ENCODE measurements at regions not wholly inside any gene's neighbourhood (a gene's known extent, or its start where the extent isn't known, plus 50 kb on each side); places are given as distances from the start of the nearest gene placed in this dataset.

GRCh38 chrX:10893976-10894375, 217.2 kb upstream of the HCCS start:
- Histone ChIP-seq H3F3A (ENCODE audit: low read depth) (no peaks in the 10 kb centered on the region), H3K27me3 (ENCODE audit: insufficient read depth, low read length, poor library complexity, severe bottlenecking) (no peaks in the 10 kb centered on the region), H2AFZ (ENCODE audit: low read length) (no peak overlapping the region), H3K9me3 (ENCODE audit: insufficient read depth, low read depth, low read length) (no peaks in the 10 kb centered on the region), H3K9ac (ENCODE audit: low read depth, low read length, poor library complexity, severe bottlenecking) (no peak overlapping the region), H3K4me3 (ENCODE audit: low read length, poor library complexity, severe bottlenecking) (no peak overlapping the region), H3K4me1 (ENCODE audit: insufficient read depth, low read length, poor library complexity, severe bottlenecking) (no peaks in the 10 kb centered on the region), H3K79me2 (ENCODE audit: insufficient read depth, low read length) (no peaks in the 10 kb centered on the region), H3K36me3 (ENCODE audit: insufficient read depth, low read length) (no peaks in the 10 kb centered on the region), H3K4me2 (ENCODE audit: low read depth, low read length, poor library complexity, severe bottlenecking) (no peak overlapping the region), H4K20me1 (ENCODE audit: insufficient read depth, low read length, poor library complexity, severe bottlenecking) (no peaks in the 10 kb centered on the region), H3K9me2 (replicated peaks; ENCODE audit: low read depth, low read length) (no peaks in the 10 kb centered on the region)
- no peak for TF ChIP-seq CTCF (conservative IDR thresholded peaks at IDR 0.05; ENCODE audit: low read length)
- no peak for TF ChIP-seq EZH2phosphoT487 (IDR thresholded peaks at IDR 0.05; ENCODE audit: borderline replicate concordance)

GRCh38 chrX:10897768-10898167, 213.4 kb upstream of the HCCS start:
- no peaks in the 10 kb centered on the region for H3K9me3 ChIP-seq (ENCODE audit: insufficient read depth, low read depth, low read length)
- H3K9me2 ChIP-seq (replicated peaks; ENCODE audit: low read depth, low read length): no peaks in the 10 kb centered on the region
- no peaks in the 10 kb centered on the region for H4K20me1 ChIP-seq (ENCODE audit: insufficient read depth, low read length, poor library complexity, severe bottlenecking)
- H3K36me3 ChIP-seq (ENCODE audit: insufficient read depth, low read length): no peaks in the 10 kb centered on the region
- no peak overlapping the region for H3K9ac ChIP-seq (ENCODE audit: low read depth, low read length, poor library complexity, severe bottlenecking)
- no peaks in the 10 kb centered on the region for H3K79me2 ChIP-seq (ENCODE audit: insufficient read depth, low read length)
- no peaks in the 10 kb centered on the region for H3F3A ChIP-seq (ENCODE audit: low read depth)
- H2AFZ ChIP-seq (ENCODE audit: low read length): no peak overlapping the region
- no peak overlapping the region for H3K4me3 ChIP-seq (ENCODE audit: low read length, poor library complexity, severe bottlenecking)
- no peaks in the 10 kb centered on the region for H3K27me3 ChIP-seq (ENCODE audit: insufficient read depth, low read length, poor library complexity, severe bottlenecking)
- TF ChIP-seq CTCF (conservative IDR thresholded peaks at IDR 0.05; ENCODE audit: low read length) (no peak), EZH2phosphoT487 (IDR thresholded peaks at IDR 0.05; ENCODE audit: borderline replicate concordance) (no peak)
- no peaks in the 10 kb centered on the region for H3K4me1 ChIP-seq (ENCODE audit: insufficient read depth, low read length, poor library complexity, severe bottlenecking)
- H3K4me2 ChIP-seq (ENCODE audit: low read depth, low read length, poor library complexity, severe bottlenecking): no peak overlapping the region

GRCh38 chrX:10900585-10901289, 210.4 kb upstream of the HCCS start:
- H3K79me2 ChIP-seq (ENCODE audit: insufficient read depth, low read length): no peaks in the 10 kb centered on the region

More at GRCh38 chrX:10900585-10901289, 210.4 kb upstream of the HCCS start:
- H3K27me3 ChIP-seq (ENCODE audit: insufficient read depth, low read length, poor library complexity, severe bottlenecking): no peaks in the 10 kb centered on the region
- H3K9me3 ChIP-seq (ENCODE audit: insufficient read depth, low read depth, low read length): no peaks in the 10 kb centered on the region
- no peaks in the 10 kb centered on the region for H3K36me3 ChIP-seq (ENCODE audit: insufficient read depth, low read length)
- TF ChIP-seq EZH2phosphoT487 (IDR thresholded peaks at IDR 0.05; ENCODE audit: borderline replicate concordance): no peak
- TF ChIP-seq CTCF (conservative IDR thresholded peaks at IDR 0.05; ENCODE audit: low read length): no peak
- no peaks in the 10 kb centered on the region for H3K9me2 ChIP-seq (replicated peaks; ENCODE audit: low read depth, low read length)
- H4K20me1 ChIP-seq (ENCODE audit: insufficient read depth, low read length, poor library complexity, severe bottlenecking): no peaks in the 10 kb centered on the region
- H3K4me3 ChIP-seq (ENCODE audit: low read length, poor library complexity, severe bottlenecking): no peak overlapping the region
- H2AFZ ChIP-seq (ENCODE audit: low read length): no peak overlapping the region
- H3K4me1 ChIP-seq (ENCODE audit: insufficient read depth, low read length, poor library complexity, severe bottlenecking): no peaks in the 10 kb centered on the region
- no peak overlapping the region for H3K4me2 ChIP-seq (ENCODE audit: low read depth, low read length, poor library complexity, severe bottlenecking)
- no peaks in the 10 kb centered on the region for H3F3A ChIP-seq (ENCODE audit: low read depth)
- no peak overlapping the region for H3K9ac ChIP-seq (ENCODE audit: low read depth, low read length, poor library complexity, severe bottlenecking)
